GM12874 (cell line): ENCODE measurements at regions not wholly inside any gene's neighbourhood (a gene's known extent, or its start where the extent isn't known, plus 50 kb on each side); places are given as distances from the start of the nearest gene placed in this dataset.

Experiments used
- CTCF ChIP-seq: IDR thresholded peaks from 2 replicates; pipeline ENCODE4 v1.5.1; 2011; ENCODE audit warnings: low read depth, mild to moderate bottlenecking, control low read depth, low read length, moderate library complexity; ENCODE audit not compliant: insufficient read depth

GRCh38 chr4:123077330-123077729, 154.9 kb upstream of the NUDT6 start:
- no peak for TF ChIP-seq CTCF

GRCh38 chr4:123081971-123082370, 159.6 kb upstream of the NUDT6 start:
- TF ChIP-seq CTCF = no peak

- TF ChIP-seq CTCF = no peak
Measured at GRCh38 chr4:123083646-123084045, 161.2 kb upstream of the NUDT6 start.

- no peak for TF ChIP-seq CTCF
Measured at GRCh38 chr4:123088501-123088900, 166.1 kb upstream of the NUDT6 start.

GRCh38 chr4:123090886-123091285, 168.5 kb upstream of the NUDT6 start:
- TF ChIP-seq CTCF = no peak

- TF ChIP-seq CTCF = no peak
Measured at GRCh38 chr4:123092586-123092985, 170.2 kb upstream of the NUDT6 start.

- no peak for TF ChIP-seq CTCF
Measured at GRCh38 chr4:123093236-123093635, 170.8 kb upstream of the NUDT6 start.

GRCh38 chr4:123096038-123096437, 173.6 kb upstream of the NUDT6 start:
- TF ChIP-seq CTCF = no peak
